Trophoblast cell (in vitro differentiated cells and primary cell): ENCODE measurements at regions not wholly inside any gene's neighbourhood (a gene's known extent, or its start where the extent isn't known, plus 50 kb on each side); places are given as distances from the start of the nearest gene placed in this dataset.

Source experiments
- DNase-seq, 2 donors: peaks; one replicate each; pipeline ENCODE4 v3.0.0-alpha.2; 2016
- H2AFZ ChIP-seq: 2 replicates; pipeline ENCODE4 v1.6.1; 2013; ENCODE audit warnings: low read length, moderate library complexity, mild to moderate bottlenecking; ENCODE audit not compliant: insufficient read depth, poor library complexity
- H2AK5ac ChIP-seq: 2 replicates; pipeline ENCODE4 v1.6.1; 2013; ENCODE audit warnings: mild to moderate bottlenecking, low read length
- H2BK120ac ChIP-seq: 2 replicates; pipeline ENCODE4 v1.6.1; 2013; ENCODE audit warnings: low read length, mild to moderate bottlenecking, moderate library complexity; ENCODE audit not compliant: insufficient read depth, poor library complexity
- H2BK12ac ChIP-seq: 2 replicates; pipeline ENCODE4 v1.6.1; 2013; ENCODE audit warnings: mild to moderate bottlenecking, low read length, moderate library complexity
- H2BK5ac ChIP-seq: 2 replicates; pipeline ENCODE4 v1.6.1; 2013; ENCODE audit warnings: low read length, low read depth, moderate library complexity, mild to moderate bottlenecking; ENCODE audit not compliant: poor library complexity
- H3K14ac ChIP-seq: 2 replicates; pipeline ENCODE4 v1.6.1; 2013; ENCODE audit warnings: mild to moderate bottlenecking, low read length
- H3K18ac ChIP-seq: 2 replicates; pipeline ENCODE4 v1.6.1; 2013; ENCODE audit warnings: mild to moderate bottlenecking, low read length
- H3K23ac ChIP-seq: 2 replicates; pipeline ENCODE4 v1.6.1; 2013; ENCODE audit warnings: low read length
- H3K27ac ChIP-seq: 2 replicates; pipeline ENCODE4 v1.5.1; 2013; ENCODE audit warnings: low read depth, mild to moderate bottlenecking, inconsistent platforms, low read length, moderate library complexity
- H3K27me3 ChIP-seq: 2 replicates; pipeline ENCODE4 v1.6.1; 2013; ENCODE audit warnings: inconsistent platforms, mild to moderate bottlenecking, low read length, moderate library complexity; ENCODE audit not compliant: insufficient read depth
- H3K36me3 ChIP-seq, 2 experiments: 1 replicate in 1 of 2; 2 replicates in 1 of 2; pipeline ENCODE4 v1.6.1; 2013; ENCODE audit warnings: low read length in 2 of 2, mild to moderate bottlenecking in 2 of 2, moderate library complexity in 1 of 2; ENCODE audit not compliant: insufficient read depth in 2 of 2, control insufficient read depth in 1 of 2
- H3K4ac ChIP-seq: 2 replicates; pipeline ENCODE4 v1.6.1; 2013; ENCODE audit warnings: low read depth, mild to moderate bottlenecking, low read length, moderate library complexity
- H3K4me1 ChIP-seq, 2 experiments: 1 replicate in 1 of 2; 2 replicates in 1 of 2; pipeline ENCODE4 v1.6.1; 2013; ENCODE audit warnings: low read length in 2 of 2, mild to moderate bottlenecking in 2 of 2, moderate library complexity in 1 of 2; ENCODE audit not compliant: insufficient read depth in 2 of 2, control insufficient read depth in 1 of 2
- H3K4me2 ChIP-seq: 2 replicates; pipeline ENCODE4 v1.6.1; 2013; ENCODE audit warnings: inconsistent platforms, mild to moderate bottlenecking, low read length, moderate library complexity
- H3K4me3 ChIP-seq: 2 replicates; pipeline ENCODE4 v1.5.1; 2013; ENCODE audit warnings: mild to moderate bottlenecking, low read depth, low read length, inconsistent platforms
- H3K79me1 ChIP-seq: one replicate; pipeline ENCODE4 v1.6.1; 2013; ENCODE audit warnings: low read length
- H3K79me2 ChIP-seq: 2 replicates; pipeline ENCODE4 v1.6.1; 2013; ENCODE audit warnings: low read length, mild to moderate bottlenecking; ENCODE audit not compliant: control insufficient read depth, insufficient read depth, poor library complexity
- H3K9ac ChIP-seq: 2 replicates; pipeline ENCODE4 v1.6.1; 2013; ENCODE audit warnings: mild to moderate bottlenecking, low read length
- H3K9me3 ChIP-seq: 2 replicates; pipeline ENCODE4 v1.6.1; 2013; ENCODE audit warnings: low read depth, mild to moderate bottlenecking, control low read depth, inconsistent platforms, low read length; ENCODE audit not compliant: insufficient read depth
- H4K12ac ChIP-seq: 2 replicates; pipeline ENCODE4 v1.6.1; 2013; ENCODE audit warnings: low read depth, mild to moderate bottlenecking, low read length, moderate library complexity
- H4K8ac ChIP-seq: 2 replicates; pipeline ENCODE4 v1.6.1; 2013; ENCODE audit warnings: low read depth, mild to moderate bottlenecking, low read length, moderate library complexity
- H4K91ac ChIP-seq: one replicate; pipeline ENCODE4 v1.6.1; 2013; ENCODE audit warnings: low read depth, mild to moderate bottlenecking, low read length, moderate library complexity
- WGBS: extraction: QIAGEN DNeasy Blood & Tissue Kit; methylation state at CpG from one replicate; pipeline ENCODE4 v1.1.7; 2013; ENCODE audit warnings: missing lambda C conversion rate; ENCODE audit not compliant: insufficient read length, insufficient coverage; ENCODE audit errors: extremely low coverage; 5-methylcytosine and 5-hydroxymethylcytosine counted together

GRCh38 chr20:11375335-11375734 lies 542.4 kb upstream of the BTBD3 start:
- Histone ChIP-seq H2BK12ac (no peak overlapping the region), H3K9me3 (no peaks in the 10 kb centered on the region)
- no CpG with 5 or more reads among the region's 4 CpGs for WGBS

GRCh38 chr20:11375966-11376365 lies 541.7 kb upstream of the BTBD3 start:
- no peak for DNase-seq

More at GRCh38 chr20:11375335-11375734, 542.4 kb upstream of the BTBD3 start:
- no peak overlapping the region for H3K4me3 ChIP-seq
- H3K23ac ChIP-seq, result no peak overlapping the region
- H2AK5ac ChIP-seq, result no peak overlapping the region
- H3K79me2 ChIP-seq, result no peaks in the 10 kb centered on the region
- H3K4me2 ChIP-seq, result no peak overlapping the region
- no peak overlapping the region for H4K91ac ChIP-seq
- no peaks in the 10 kb centered on the region for H3K36me3 ChIP-seq
- H3K14ac ChIP-seq, result no peak overlapping the region
- DNase-seq, result no peak
- H2BK5ac ChIP-seq, result no peak overlapping the region
- H2AFZ ChIP-seq, result no peak overlapping the region
- H2BK120ac ChIP-seq, result no peak overlapping the region
- peaks cover 8% of the 10 kb centered on the region for H3K79me1 ChIP-seq
- H4K8ac ChIP-seq, result no peak overlapping the region
- H3K18ac ChIP-seq, result no peak overlapping the region
- peaks cover 11 to 17% of the 10 kb centered on the region in 2 experiments for H3K4me1 ChIP-seq
- no peak overlapping the region for H4K12ac ChIP-seq
- no peak overlapping the region for H3K27ac ChIP-seq
- H3K27me3 ChIP-seq, result no peaks in the 10 kb centered on the region
- H3K4ac ChIP-seq, result no peak overlapping the region
- no peak overlapping the region for H3K9ac ChIP-seq

GRCh38 chr20:11376420-11376819 lies 541.3 kb upstream of the BTBD3 start:
- H3K14ac ChIP-seq, result no peak overlapping the region
- peaks cover 11 to 17% of the 10 kb centered on the region in 2 experiments for H3K4me1 ChIP-seq
- H4K8ac ChIP-seq, result no peak overlapping the region
- H2BK120ac ChIP-seq, result no peak overlapping the region
- no peak overlapping the region for H3K4me2 ChIP-seq
- DNase-seq, result no peak
- no peak overlapping the region for H3K4ac ChIP-seq
- no peaks in the 10 kb centered on the region for H3K79me2 ChIP-seq
- peaks cover 8% of the 10 kb centered on the region for H3K79me1 ChIP-seq
- no peak overlapping the region for H3K9ac ChIP-seq
- no peak overlapping the region for H2BK5ac ChIP-seq
- H2AK5ac ChIP-seq, result no peak overlapping the region
- no peak overlapping the region for H4K12ac ChIP-seq
- H3K27ac ChIP-seq, result no peak overlapping the region
- H2AFZ ChIP-seq, result no peak overlapping the region
- no peaks in the 10 kb centered on the region for H3K27me3 ChIP-seq
- no peaks in the 10 kb centered on the region for H3K9me3 ChIP-seq
- no peak overlapping the region for H3K4me3 ChIP-seq
- no peak overlapping the region for H3K23ac ChIP-seq
- no peak overlapping the region for H2BK12ac ChIP-seq
- no peak overlapping the region for H4K91ac ChIP-seq
- H3K18ac ChIP-seq, result no peak overlapping the region
- H3K36me3 ChIP-seq, result no peaks in the 10 kb centered on the region

More at GRCh38 chr20:11375966-11376365, 541.7 kb upstream of the BTBD3 start:
- no peak overlapping the region for H4K12ac ChIP-seq
- WGBS, result no CpG with 5 or more reads among the region's 2 CpGs
- H3K4ac ChIP-seq, result no peak overlapping the region
- H3K27ac ChIP-seq, result no peak overlapping the region
- no peak overlapping the region for H2AFZ ChIP-seq
- no peak overlapping the region for H2BK12ac ChIP-seq
- H3K4me3 ChIP-seq, result no peak overlapping the region
- H3K23ac ChIP-seq, result no peak overlapping the region
- no peak overlapping the region for H4K8ac ChIP-seq
- no peak overlapping the region for H3K4me2 ChIP-seq
- H3K9me3 ChIP-seq, result no peaks in the 10 kb centered on the region
- H3K79me1 ChIP-seq, result peaks cover 8% of the 10 kb centered on the region
- no peak overlapping the region for H3K14ac ChIP-seq
- H4K91ac ChIP-seq, result no peak overlapping the region
- no peaks in the 10 kb centered on the region for H3K79me2 ChIP-seq
- no peaks in the 10 kb centered on the region for H3K27me3 ChIP-seq
- H2BK5ac ChIP-seq, result no peak overlapping the region
- no peak overlapping the region for H2BK120ac ChIP-seq
- peaks cover 11 to 17% of the 10 kb centered on the region in 2 experiments for H3K4me1 ChIP-seq
- H3K18ac ChIP-seq, result no peak overlapping the region
- H3K36me3 ChIP-seq, result no peaks in the 10 kb centered on the region
- no peak overlapping the region for H3K9ac ChIP-seq
- no peak overlapping the region for H2AK5ac ChIP-seq

- H4K91ac ChIP-seq, result no peak overlapping the region
- H3K4me1 ChIP-seq, result peaks cover 11 to 17% of the 10 kb centered on the region in 2 experiments
- H3K9ac ChIP-seq, result no peak overlapping the region
- no peak overlapping the region for H3K4ac ChIP-seq
- H2BK120ac ChIP-seq, result no peak overlapping the region
- H3K27me3 ChIP-seq, result no peaks in the 10 kb centered on the region
- H4K12ac ChIP-seq, result no peak overlapping the region
- no peaks in the 10 kb centered on the region for H3K9me3 ChIP-seq
- H2AK5ac ChIP-seq, result no peak overlapping the region
- H3K18ac ChIP-seq, result no peak overlapping the region
- H3K79me1 ChIP-seq, result peaks cover 8% of the 10 kb centered on the region
- H3K79me2 ChIP-seq, result no peaks in the 10 kb centered on the region
- no peak overlapping the region for H3K4me2 ChIP-seq
- H4K8ac ChIP-seq, result no peak overlapping the region
- no peak overlapping the region for H3K23ac ChIP-seq
- no peak overlapping the region for H3K14ac ChIP-seq
- DNase-seq, result no peak
- no peaks in the 10 kb centered on the region for H3K36me3 ChIP-seq
- H2AFZ ChIP-seq, result no peak overlapping the region
- no peak overlapping the region for H2BK12ac ChIP-seq
- no peak overlapping the region for H3K4me3 ChIP-seq
- H2BK5ac ChIP-seq, result no peak overlapping the region
- WGBS, result no CpG with 5 or more reads among the region's 2 CpGs
- H3K27ac ChIP-seq, result no peak overlapping the region
Measured at GRCh38 chr20:11376998-11377397, 540.7 kb upstream of the BTBD3 start.
